GM18520 (cell line): ENCODE measurements at regions not wholly inside any gene's neighbourhood (a gene's known extent, or its start where the extent isn't known, plus 50 kb on each side); places are given as distances from the start of the nearest gene placed in this dataset.
"Not testable (repeated sequence)": the region's sequence is repeated elsewhere in the genome, so short reads cannot be mapped to it uniquely, and the experiment has no call there.

Experiments
- ATAC-seq: cut with Tn5 transposase; IDR thresholded peaks from one replicate; pipeline ENCODE4 v1.9.1; 2021; ENCODE audit not compliant: unreplicated experiment

GRCh38 chr9:75658301-75658905 is 232.1 kb upstream of the PCSK5 start:
- no peak for ATAC-seq

GRCh38 chr9:75664597-75664996 is 225.9 kb upstream of the PCSK5 start:
- no peak for ATAC-seq

- ATAC-seq: no peak
Measured at GRCh38 chr9:75666856-75667554, 223.5 kb upstream of the PCSK5 start.

- no peak for ATAC-seq
Measured at GRCh38 chr9:75669721-75670120, 220.8 kb upstream of the PCSK5 start.

GRCh38 chr9:75671354-75671753 is 219.1 kb upstream of the PCSK5 start:
- ATAC-seq: no peak

- no peak for ATAC-seq
Measured at GRCh38 chr9:75672478-75672877, 218.0 kb upstream of the PCSK5 start.

GRCh38 chr9:75683591-75683990 is 206.9 kb upstream of the PCSK5 start:
- ATAC-seq: no peak

GRCh38 chr9:75685062-75685461 is 205.4 kb upstream of the PCSK5 start:
- no peak for ATAC-seq

GRCh38 chr9:75687359-75687953 is 203.0 kb upstream of the PCSK5 start:
- no peak for ATAC-seq

GRCh38 chr9:75690551-75690950 is 199.9 kb upstream of the PCSK5 start:
- not testable (repeated sequence) for ATAC-seq

GRCh38 chr9:75691408-75691807 is 199.1 kb upstream of the PCSK5 start:
- no peak for ATAC-seq

- ATAC-seq: no peak
Measured at GRCh38 chr9:75692309-75692708, 198.2 kb upstream of the PCSK5 start.

GRCh38 chr9:75695921-75696320 is 194.6 kb upstream of the PCSK5 start:
- no peak for ATAC-seq

- no peak for ATAC-seq
Measured at GRCh38 chr9:75699017-75699416, 191.5 kb upstream of the PCSK5 start.

- ATAC-seq: no peak
Measured at GRCh38 chr9:75699625-75700251, 190.7 kb upstream of the PCSK5 start.

GRCh38 chr9:75700252-75700640 is 190.2 kb upstream of the PCSK5 start:
- no peak for ATAC-seq

- ATAC-seq: no peak
Measured at GRCh38 chr9:75707191-75707590, 183.3 kb upstream of the PCSK5 start.

- no peak for ATAC-seq
Measured at GRCh38 chr9:75709698-75710097, 180.8 kb upstream of the PCSK5 start.

GRCh38 chr9:75712700-75713099 is 177.8 kb upstream of the PCSK5 start:
- no peak for ATAC-seq

- no peak for ATAC-seq
Measured at GRCh38 chr9:75713335-75713734, 177.1 kb upstream of the PCSK5 start.

GRCh38 chr9:75715360-75715759 is 175.1 kb upstream of the PCSK5 start:
- no peak for ATAC-seq

GRCh38 chr9:75718677-75719076 is 171.8 kb upstream of the PCSK5 start:
- ATAC-seq: no peak
